Osteoblast (primary cell): ENCODE measurements at regions not wholly inside any gene's neighbourhood (a gene's known extent, or its start where the extent isn't known, plus 50 kb on each side); places are given as distances from the start of the nearest gene placed in this dataset.
"Not testable (repeated sequence)": the region's sequence is repeated elsewhere in the genome, so short reads cannot be mapped to it uniquely, and the experiment has no call there.

Experiments used
- DNase-seq: peaks from one replicate; pipeline ENCODE4 v3.0.0; 2011; ENCODE audit warnings: low spot score, mixed read lengths; ENCODE audit not compliant: insufficient read length; ENCODE audit errors: missing footprints
- H2AFZ ChIP-seq: 2 replicates; pipeline ENCODE4 v1.6.0; 2011; ENCODE audit warnings: mild to moderate bottlenecking, low read length
- H3K27ac ChIP-seq: 2 replicates; pipeline ENCODE4 v1.5.1; 2011; ENCODE audit warnings: mild to moderate bottlenecking, low read depth, low read length, moderate library complexity
- H3K27me3 ChIP-seq: 2 replicates; pipeline ENCODE4 v1.6.0; 2012; ENCODE audit warnings: mild to moderate bottlenecking, control low read depth, inconsistent platforms, low read length, moderate library complexity; ENCODE audit not compliant: insufficient read depth
- H3K36me3 ChIP-seq: 2 replicates; pipeline ENCODE4 v1.5.1; 2011; ENCODE audit warnings: mild to moderate bottlenecking, low read length, control low read depth, moderate library complexity; ENCODE audit not compliant: insufficient read depth
- H3K4me1 ChIP-seq: 2 replicates; pipeline ENCODE4 v1.5.1; 2011; ENCODE audit warnings: mild to moderate bottlenecking, low read length, control low read depth, moderate library complexity; ENCODE audit not compliant: insufficient read depth
- H3K4me2 ChIP-seq: 2 replicates; pipeline ENCODE4 v1.6.0; 2011; ENCODE audit warnings: mild to moderate bottlenecking, low read length; ENCODE audit not compliant: insufficient read depth
- H3K4me3 ChIP-seq: fragments of 200-600 bp; sonication (generic); 3 replicates; pipeline ENCODE4 v1.5.1; 2012; ENCODE audit warnings: mild to moderate bottlenecking, low read length, inconsistent platforms; ENCODE audit not compliant: insufficient read depth
- H3K79me2 ChIP-seq: 2 replicates; pipeline ENCODE4 v1.6.0; 2012; ENCODE audit warnings: mild to moderate bottlenecking, low read length, control low read depth, inconsistent platforms; ENCODE audit not compliant: insufficient read depth
- H3K9me3 ChIP-seq: 2 replicates; pipeline ENCODE4 v1.5.1; 2011; ENCODE audit warnings: low read depth, low read length, control low read depth
- H4K20me1 ChIP-seq: 2 replicates; pipeline ENCODE4 v1.6.0; 2012; ENCODE audit warnings: mild to moderate bottlenecking, low read length, control low read depth; ENCODE audit not compliant: insufficient read depth
- CTCF ChIP-seq: IDR thresholded peaks from 2 replicates; pipeline ENCODE4 v1.5.1; 2011; ENCODE audit warnings: mild to moderate bottlenecking, low read depth, low read length, moderate library complexity; ENCODE audit errors: extremely low read depth

- Histone ChIP-seq H3K9me3 (no peaks in the 10 kb centered on the region), H3K36me3 (no peaks in the 10 kb centered on the region), H3K4me3 (no peak overlapping the region), H2AFZ (no peak overlapping the region), H3K4me2 (no peak overlapping the region), H4K20me1 (no peaks in the 10 kb centered on the region), H3K27me3 (no peaks in the 10 kb centered on the region), H3K4me1 (peaks cover 10% of the 10 kb centered on the region), H3K79me2 (no peaks in the 10 kb centered on the region), H3K27ac (no peak overlapping the region)
- TF ChIP-seq CTCF = no peak
- DNase-seq = no peak
Observed at GRCh38 chr10:76774987-76775603, 862.5 kb downstream of the KCNMA1 start.

GRCh38 chr10:76769582-76769981, 868.0 kb downstream of the KCNMA1 start:
- H3K36me3 ChIP-seq = no peaks in the 10 kb centered on the region
- peak; percentile 19 for DNase-seq
- H2AFZ ChIP-seq = no peak overlapping the region
- H3K4me2 ChIP-seq = no peak overlapping the region
- no peaks in the 10 kb centered on the region for H4K20me1 ChIP-seq
- no peaks in the 10 kb centered on the region for H3K27me3 ChIP-seq
- H3K4me1 ChIP-seq = no peaks in the 10 kb centered on the region
- TF ChIP-seq CTCF = no peak
- H3K9me3 ChIP-seq = no peaks in the 10 kb centered on the region
- H3K27ac ChIP-seq = no peak overlapping the region
- H3K4me3 ChIP-seq = no peak overlapping the region
- no peaks in the 10 kb centered on the region for H3K79me2 ChIP-seq

GRCh38 chr10:76769161-76769560, 868.4 kb downstream of the KCNMA1 start:
- Histone ChIP-seq H2AFZ (no peak overlapping the region), H3K4me2 (no peak overlapping the region), H3K27ac (no peak overlapping the region), H3K4me3 (no peak overlapping the region), H3K36me3 (no peaks in the 10 kb centered on the region), H4K20me1 (no peaks in the 10 kb centered on the region), H3K4me1 (no peaks in the 10 kb centered on the region), H3K27me3 (no peaks in the 10 kb centered on the region), H3K9me3 (no peaks in the 10 kb centered on the region), H3K79me2 (no peaks in the 10 kb centered on the region)
- DNase-seq = no peak
- TF ChIP-seq CTCF = no peak

GRCh38 chr10:76766682-76767081, 870.9 kb downstream of the KCNMA1 start:
- no peaks in the 10 kb centered on the region for H3K9me3 ChIP-seq
- no peak overlapping the region for H3K4me2 ChIP-seq
- DNase-seq = no peak
- TF ChIP-seq CTCF = no peak
- no peak overlapping the region for H2AFZ ChIP-seq
- H4K20me1 ChIP-seq = no peaks in the 10 kb centered on the region
- no peaks in the 10 kb centered on the region for H3K79me2 ChIP-seq
- no peak overlapping the region for H3K4me3 ChIP-seq
- H3K27me3 ChIP-seq = peaks cover 6% of the 10 kb centered on the region
- no peak overlapping the region for H3K27ac ChIP-seq
- H3K36me3 ChIP-seq = no peaks in the 10 kb centered on the region
- no peaks in the 10 kb centered on the region for H3K4me1 ChIP-seq

GRCh38 chr10:76764921-76765320, 872.7 kb downstream of the KCNMA1 start:
- H3K36me3 ChIP-seq, H3K4me2 ChIP-seq, H4K20me1 ChIP-seq, H3K4me3 ChIP-seq, H3K27ac ChIP-seq, H2AFZ ChIP-seq, H3K27me3 ChIP-seq, H3K9me3 ChIP-seq, DNase-seq, H3K79me2 ChIP-seq, H3K4me1 ChIP-seq: not testable (repeated sequence)
